Spleen (tissue), 7 donors: ENCODE measurements at regions not wholly inside any gene's neighbourhood (a gene's known extent, or its start where the extent isn't known, plus 50 kb on each side); places are given as distances from the start of the nearest gene placed in this dataset.

Experiments used
- POLR2A ChIP-seq, 3 donors: fragments of 450-650 bp; IDR thresholded peaks; one replicate each; pipeline ENCODE4 v1.5.1; 2017; ENCODE audit warnings: antibody characterized with exemption in 3 of 3, mild to moderate bottlenecking in 1 of 3
- TF ChIP-seq, protein P1 (sequence below), 11 experiments: fragments of 200-600 bp in 7 of 11; fragments of 450-650 bp in 4 of 11; sonication (generic) in 4 of 11; IDR thresholded peaks in 8 of 11; conservative IDR thresholded peaks in 3 of 11; 1 replicate in 7 of 11; 2 replicates in 4 of 11; pipeline versions ENCODE4 v1.4.0 to v1.8.0; 2016 to 2021; ENCODE audit warnings: antibody characterized with exemption in 11 of 11, inconsistent platforms in 4 of 11, mild to moderate bottlenecking in 1 of 11
- donor health status: DM: no; HTN: no; CAD: no; lungs with moderate emphysema.
- donor health status: DM: no; HTN: no; CAD: no.
- donor health status: DM: no; HTN: no; CAD: no.

GRCh38 chr12:131497966-131498365 is 212.9 kb upstream of the SFSWAP start:
- TF ChIP-seq, protein P1, sequence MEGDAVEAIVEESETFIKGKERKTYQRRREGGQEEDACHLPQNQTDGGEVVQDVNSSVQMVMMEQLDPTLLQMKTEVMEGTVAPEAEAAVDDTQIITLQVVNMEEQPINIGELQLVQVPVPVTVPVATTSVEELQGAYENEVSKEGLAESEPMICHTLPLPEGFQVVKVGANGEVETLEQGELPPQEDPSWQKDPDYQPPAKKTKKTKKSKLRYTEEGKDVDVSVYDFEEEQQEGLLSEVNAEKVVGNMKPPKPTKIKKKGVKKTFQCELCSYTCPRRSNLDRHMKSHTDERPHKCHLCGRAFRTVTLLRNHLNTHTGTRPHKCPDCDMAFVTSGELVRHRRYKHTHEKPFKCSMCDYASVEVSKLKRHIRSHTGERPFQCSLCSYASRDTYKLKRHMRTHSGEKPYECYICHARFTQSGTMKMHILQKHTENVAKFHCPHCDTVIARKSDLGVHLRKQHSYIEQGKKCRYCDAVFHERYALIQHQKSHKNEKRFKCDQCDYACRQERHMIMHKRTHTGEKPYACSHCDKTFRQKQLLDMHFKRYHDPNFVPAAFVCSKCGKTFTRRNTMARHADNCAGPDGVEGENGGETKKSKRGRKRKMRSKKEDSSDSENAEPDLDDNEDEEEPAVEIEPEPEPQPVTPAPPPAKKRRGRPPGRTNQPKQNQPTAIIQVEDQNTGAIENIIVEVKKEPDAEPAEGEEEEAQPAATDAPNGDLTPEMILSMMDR (IDR thresholded peaks at IDR 0.05 in 8 of 11, conservative IDR thresholded peaks at IDR 0.05 in 3 of 11): no peak
- TF ChIP-seq POLR2A (IDR thresholded peaks at IDR 0.05): no peak
